IMR-90 (cell line): ENCODE measurements at regions not wholly inside any gene's neighbourhood (a gene's known extent, or its start where the extent isn't known, plus 50 kb on each side); places are given as distances from the start of the nearest gene placed in this dataset.

Experiments used
- ATAC-seq: fragments of 200-7000 bp; cut with Tn5 transposase; 2 replicates; pipeline ENCODE4 v1.9.1; 2020; ENCODE audit warnings: low read depth, mild to moderate bottlenecking, moderate library complexity
- BruUV-seq: library from RNA; stranded (reverse); fragments of 400-500 nt; replicated peaks from 2 replicates; lab custom pipeline; 2021; lab: Mats Ljungman, UMichigan
- CTCF ChIA-PET: fragments of 300-600 bp; formaldehyde crosslinking; extraction: SDS; loops from one replicate; lab custom pipeline; 2021; ENCODE audit warnings: antibody characterized with exemption; lab: Yijun Ruan, JAX
- POLR2A ChIA-PET: fragments of 300-600 bp; sonication (Branson Sonifier 250); formaldehyde crosslinking; loops from one replicate; lab custom pipeline; 2022; ENCODE audit warnings: antibody characterized with exemption; ENCODE audit not compliant: unreplicated experiment; lab: Charles Lee
- DNase-seq: peaks from one replicate; pipeline ENCODE4 v3.0.0; 2013
- H2AFZ ChIP-seq: replicated peaks from 2 replicates; pipeline ENCODE3; 2013; ENCODE audit warnings: low read length, mild to moderate bottlenecking; ENCODE audit not compliant: poor library complexity
- H2AK5ac ChIP-seq: 2 replicates; pipeline ENCODE4 v1.6.1; 2013; ENCODE audit warnings: low read depth, low read length, inconsistent platforms
- H2AK9ac ChIP-seq: replicated peaks from 2 replicates; pipeline ENCODE3; 2013; ENCODE audit warnings: mild to moderate bottlenecking, low read depth, low read length, moderate library complexity; ENCODE audit not compliant: poor library complexity
- H2BK120ac ChIP-seq: 2 replicates; pipeline ENCODE4 v1.6.1; 2013; ENCODE audit warnings: low read depth, low read length, inconsistent platforms
- H2BK15ac ChIP-seq: 3 replicates; pipeline ENCODE4 v1.6.1; 2013; ENCODE audit warnings: low read depth, low read length, inconsistent platforms
- H2BK20ac ChIP-seq: 2 replicates; pipeline ENCODE4 v1.6.1; 2013; ENCODE audit warnings: low read depth, mild to moderate bottlenecking, inconsistent platforms, low read length, moderate library complexity
- H2BK5ac ChIP-seq: 2 replicates; pipeline ENCODE4 v1.6.1; 2013; ENCODE audit warnings: mild to moderate bottlenecking, low read depth, low read length, inconsistent platforms; ENCODE audit not compliant: poor library complexity, severe bottlenecking
- H3K14ac ChIP-seq: replicated peaks from 2 replicates; pipeline ENCODE4 v1.6.1; 2013; ENCODE audit warnings: low read depth, low read length, inconsistent platforms
- H3K18ac ChIP-seq: 2 replicates; pipeline ENCODE4 v1.6.1; 2013; ENCODE audit warnings: low read depth, low read length, control low read depth
- H3K23ac ChIP-seq: 2 replicates; pipeline ENCODE4 v1.6.1; 2013; ENCODE audit warnings: low read depth, low read length, inconsistent platforms
- H3K27ac ChIP-seq: 2 replicates; pipeline ENCODE4 v1.5.1; 2013; ENCODE audit warnings: mild to moderate bottlenecking, control low read depth, low read length; ENCODE audit not compliant: insufficient read depth
- H3K27me3 ChIP-seq: 2 replicates; pipeline ENCODE4 v1.6.1; 2013; ENCODE audit warnings: low read length; ENCODE audit not compliant: control insufficient read depth, insufficient read depth
- H3K36me3 ChIP-seq: 2 replicates; pipeline ENCODE4 v1.6.1; 2013; ENCODE audit warnings: low read length, mixed read lengths; ENCODE audit not compliant: control insufficient read depth, insufficient read depth
- H3K4ac ChIP-seq: 2 replicates; pipeline ENCODE4 v1.6.1; 2013; ENCODE audit warnings: low read depth, low read length, inconsistent platforms
- H3K4me1 ChIP-seq: 2 replicates; pipeline ENCODE4 v1.6.1; 2013; ENCODE audit warnings: low read length, mixed read lengths; ENCODE audit not compliant: control insufficient read depth, insufficient read depth
- H3K4me2 ChIP-seq: 2 replicates; pipeline ENCODE4 v1.6.1; 2013; ENCODE audit warnings: low read depth, mild to moderate bottlenecking, control low read depth, low read length, moderate library complexity
- H3K4me3 ChIP-seq: 2 replicates; pipeline ENCODE4 v1.5.1; 2013; ENCODE audit warnings: low read depth, mild to moderate bottlenecking, control low read depth, low read length, moderate library complexity; ENCODE audit not compliant: insufficient read depth
- H3K56ac ChIP-seq: 2 replicates; pipeline ENCODE4 v1.6.1; 2013; ENCODE audit warnings: low read length, inconsistent platforms; ENCODE audit not compliant: insufficient read depth; ENCODE audit errors: extremely low read depth
- H3K79me1 ChIP-seq, 2 experiments: 2 replicates each; pipeline ENCODE4 v1.6.1; 2013; ENCODE audit warnings: low read length in 2 of 2, inconsistent platforms in 1 of 2, low read depth in 1 of 2
- H3K9ac ChIP-seq: 2 replicates; pipeline ENCODE4 v1.6.1; 2013; ENCODE audit warnings: low read depth, low read length, control low read depth
- H3K9me1 ChIP-seq: 2 replicates; pipeline ENCODE4 v1.6.1; 2013; ENCODE audit warnings: low read length, inconsistent platforms; ENCODE audit not compliant: insufficient read depth
- H3K9me3 ChIP-seq: 2 replicates; pipeline ENCODE4 v1.6.1; 2013; ENCODE audit warnings: low read length; ENCODE audit not compliant: control insufficient read depth, insufficient read depth
- H4K20me1 ChIP-seq: 2 replicates; pipeline ENCODE4 v1.6.1; 2013; ENCODE audit warnings: low read length, inconsistent platforms; ENCODE audit not compliant: insufficient read depth
- H4K5ac ChIP-seq: 2 replicates; pipeline ENCODE4 v1.6.1; 2013; ENCODE audit warnings: mild to moderate bottlenecking, low read depth, low read length, control low read depth
- H4K8ac ChIP-seq, 2 experiments: 2 replicates each; pipeline ENCODE4 v1.6.1; 2013; ENCODE audit warnings: low read depth in 2 of 2, low read length in 2 of 2, control low read depth in 1 of 2, inconsistent platforms in 1 of 2
- H4K91ac ChIP-seq: 2 replicates; pipeline ENCODE4 v1.6.1; 2013; ENCODE audit warnings: low read depth, low read length, inconsistent platforms; ENCODE audit not compliant: insufficient read depth
- CEBPB ChIP-seq: IDR thresholded peaks from 2 replicates; pipeline ENCODE4 v1.6.1; 2012; ENCODE audit warnings: low read depth, low read length, improper control_type of control experiment
- MXI1 ChIP-seq: IDR thresholded peaks from 2 replicates; pipeline ENCODE4 v1.6.1; 2012; ENCODE audit warnings: low read depth, mild to moderate bottlenecking, low read length, moderate library complexity, borderline replicate concordance
- NFE2L2 ChIP-seq: fragments of 150-350 bp; IDR thresholded peaks from 2 replicates; pipeline ENCODE4 v1.6.1; 2016; ENCODE audit warnings: low read depth, mild to moderate bottlenecking, low read length
- POLR2A ChIP-seq: IDR thresholded peaks from 2 replicates; pipeline ENCODE4 v1.6.1; 2012; ENCODE audit warnings: mild to moderate bottlenecking, low read depth, low read length
- RAD21 ChIP-seq: IDR thresholded peaks from 2 replicates; pipeline ENCODE4 v1.6.1; 2012; ENCODE audit warnings: low read length, improper control_type of control experiment
- RCOR1 ChIP-seq: IDR thresholded peaks from 2 replicates; pipeline ENCODE4 v1.6.1; 2012; ENCODE audit warnings: mild to moderate bottlenecking, low read length, improper control_type of control experiment; ENCODE audit not compliant: insufficient replicate concordance
- RFX5 ChIP-seq: IDR thresholded peaks from 2 replicates; pipeline ENCODE4 v1.8.0; 2012; ENCODE audit warnings: low read depth, mild to moderate bottlenecking, low read length, moderate library complexity
- WGBS, 2 experiments: methylation state at CpG; one replicate each; pipeline versions ENCODE4 v1.1.5 to v1.1.7; 2013; ENCODE audit warnings: missing lambda C conversion rate in 2 of 2; ENCODE audit not compliant: insufficient read length in 1 of 2; ENCODE audit errors: extremely low coverage in 2 of 2; 5-methylcytosine and 5-hydroxymethylcytosine counted together
- dilution Hi-C: fragments of 300-500 bp; cut with HindIII; formaldehyde crosslinking; loops from one replicate; pipeline ENCODE4 v1.14.3; 2018; ENCODE audit warnings: low sequenced_read_pairs; ENCODE audit not compliant: unreplicated experiment
- in situ Hi-C: fragments of 300-500 bp; cut with MboI; formaldehyde crosslinking; loops from 3 replicates; pipeline ENCODE4 v1.14.3; 2019; ENCODE audit warnings: low sequenced_read_pairs, inconsistent platforms, mixed read lengths
- intact Hi-C: fragments of 100-400 bp; cut with micrococcal nuclease; formaldehyde crosslinking; loops from 2 replicates; pipeline ENCODE4 v1.10.0; 2022
- TF ChIP-seq, protein P1 (sequence below): fragments of 150-350 bp; IDR thresholded peaks from 2 replicates; pipeline ENCODE4 v1.6.1; 2016; ENCODE audit warnings: low read depth, mild to moderate bottlenecking, low read length, moderate library complexity, borderline replicate concordance
- TF ChIP-seq, protein P2 (sequence below): fragments of 150-350 bp; IDR thresholded peaks from 2 replicates; pipeline ENCODE4 v1.6.1; 2017; ENCODE audit warnings: mild to moderate bottlenecking, antibody characterized with exemption, low read length, low read depth
- TF ChIP-seq, protein P3 (sequence below): conservative IDR thresholded peaks from 2 replicates; pipeline ENCODE4 v1.5.1; 2012; ENCODE audit warnings: mild to moderate bottlenecking, low read depth, low read length, improper control_type of control experiment

DNA sequence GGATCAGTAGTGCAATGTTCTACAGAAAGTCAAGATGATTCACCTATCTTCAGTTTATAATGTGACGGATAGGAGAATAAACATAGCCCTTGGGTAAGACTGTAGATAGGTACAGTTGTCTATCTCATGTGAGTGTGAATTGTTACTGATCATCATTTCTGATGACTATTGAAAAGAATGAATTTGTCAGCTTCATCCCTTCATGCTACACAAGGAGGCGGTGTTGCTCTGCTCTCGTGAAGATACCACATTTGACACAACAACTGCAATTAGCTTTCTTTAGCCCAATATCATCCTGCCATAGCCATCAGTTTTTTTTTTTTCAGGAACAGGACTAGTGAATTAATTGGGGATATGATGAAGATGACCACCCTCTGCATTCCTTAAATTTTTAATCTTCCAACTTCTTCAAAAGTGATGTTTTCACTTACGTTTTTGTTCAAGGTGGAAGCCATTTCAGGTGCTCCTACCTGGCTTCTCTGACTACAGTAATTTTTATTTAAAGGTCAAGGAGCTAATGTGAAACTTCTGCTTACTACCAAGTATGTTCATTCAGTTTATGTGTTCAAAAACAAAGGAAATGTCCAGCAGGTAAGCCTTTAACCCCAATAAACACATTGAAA lies 152.9 kb upstream of the MOCS2 start (continued):
- TF ChIP-seq, protein P1, sequence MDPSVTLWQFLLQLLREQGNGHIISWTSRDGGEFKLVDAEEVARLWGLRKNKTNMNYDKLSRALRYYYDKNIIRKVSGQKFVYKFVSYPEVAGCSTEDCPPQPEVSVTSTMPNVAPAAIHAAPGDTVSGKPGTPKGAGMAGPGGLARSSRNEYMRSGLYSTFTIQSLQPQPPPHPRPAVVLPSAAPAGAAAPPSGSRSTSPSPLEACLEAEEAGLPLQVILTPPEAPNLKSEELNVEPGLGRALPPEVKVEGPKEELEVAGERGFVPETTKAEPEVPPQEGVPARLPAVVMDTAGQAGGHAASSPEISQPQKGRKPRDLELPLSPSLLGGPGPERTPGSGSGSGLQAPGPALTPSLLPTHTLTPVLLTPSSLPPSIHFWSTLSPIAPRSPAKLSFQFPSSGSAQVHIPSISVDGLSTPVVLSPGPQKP, result no peak
- TF ChIP-seq RAD21, result peak; percentile 96

DNA sequence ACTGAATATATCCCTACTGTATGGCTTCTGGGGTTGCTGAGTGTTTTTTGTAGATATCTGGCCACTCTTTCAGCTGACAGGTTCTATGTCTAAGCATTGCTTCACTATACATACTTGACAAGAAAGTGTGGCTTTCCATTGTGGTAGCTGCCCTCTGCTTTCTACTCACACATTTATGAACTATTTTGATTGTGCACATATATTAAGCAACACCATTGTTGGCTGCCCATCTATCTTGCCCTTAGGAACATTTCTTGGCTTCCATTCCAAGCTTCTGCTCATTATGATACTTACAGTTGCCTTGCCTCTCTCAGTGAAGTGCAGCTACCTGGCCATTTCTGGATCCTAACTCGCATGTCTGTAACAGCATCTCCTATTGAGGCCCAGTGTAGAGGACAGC lies 153.6 kb upstream of the MOCS2 start:
- no CpG with 5 or more reads among the region's 1 CpG for WGBS, 2 experiments
- DNase-seq, result no peak
- TF ChIP-seq POLR2A (no peak), RCOR1 (no peak), MXI1 (no peak), RFX5 (no peak), NFE2L2 (no peak), CEBPB (no peak)
- TF ChIP-seq, protein P2, sequence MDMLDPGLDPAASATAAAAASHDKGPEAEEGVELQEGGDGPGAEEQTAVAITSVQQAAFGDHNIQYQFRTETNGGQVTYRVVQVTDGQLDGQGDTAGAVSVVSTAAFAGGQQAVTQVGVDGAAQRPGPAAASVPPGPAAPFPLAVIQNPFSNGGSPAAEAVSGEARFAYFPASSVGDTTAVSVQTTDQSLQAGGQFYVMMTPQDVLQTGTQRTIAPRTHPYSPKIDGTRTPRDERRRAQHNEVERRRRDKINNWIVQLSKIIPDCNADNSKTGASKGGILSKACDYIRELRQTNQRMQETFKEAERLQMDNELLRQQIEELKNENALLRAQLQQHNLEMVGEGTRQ, result no peak
- TF ChIP-seq, protein P3, sequence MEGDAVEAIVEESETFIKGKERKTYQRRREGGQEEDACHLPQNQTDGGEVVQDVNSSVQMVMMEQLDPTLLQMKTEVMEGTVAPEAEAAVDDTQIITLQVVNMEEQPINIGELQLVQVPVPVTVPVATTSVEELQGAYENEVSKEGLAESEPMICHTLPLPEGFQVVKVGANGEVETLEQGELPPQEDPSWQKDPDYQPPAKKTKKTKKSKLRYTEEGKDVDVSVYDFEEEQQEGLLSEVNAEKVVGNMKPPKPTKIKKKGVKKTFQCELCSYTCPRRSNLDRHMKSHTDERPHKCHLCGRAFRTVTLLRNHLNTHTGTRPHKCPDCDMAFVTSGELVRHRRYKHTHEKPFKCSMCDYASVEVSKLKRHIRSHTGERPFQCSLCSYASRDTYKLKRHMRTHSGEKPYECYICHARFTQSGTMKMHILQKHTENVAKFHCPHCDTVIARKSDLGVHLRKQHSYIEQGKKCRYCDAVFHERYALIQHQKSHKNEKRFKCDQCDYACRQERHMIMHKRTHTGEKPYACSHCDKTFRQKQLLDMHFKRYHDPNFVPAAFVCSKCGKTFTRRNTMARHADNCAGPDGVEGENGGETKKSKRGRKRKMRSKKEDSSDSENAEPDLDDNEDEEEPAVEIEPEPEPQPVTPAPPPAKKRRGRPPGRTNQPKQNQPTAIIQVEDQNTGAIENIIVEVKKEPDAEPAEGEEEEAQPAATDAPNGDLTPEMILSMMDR, result no peak
- TF ChIP-seq, protein P1, result no peak

More for the DNA sequence above, 153.6 kb upstream of the MOCS2 start:
- POLR2A ChIA-PET, result no interaction called here
- no TSS peak for BruUV-seq
- Histone ChIP-seq H3K14ac (peak overlapping the region; percentile 19; the same call in 1 of the 2 replicates), H2BK20ac (peak overlapping the region; percentile 81), H2AFZ (no peak overlapping the region), H4K5ac (peak overlapping the region; percentile 86), H3K4me2 (no peak overlapping the region), H3K4me3 (no peak overlapping the region), H3K9ac (no peak overlapping the region), H2AK5ac (peak overlapping the region; percentile 70), H3K9me1 (0 out of 2 replicates have a peak, but pooled peaks cover 3% of the 10 kb centered on the region), H3K27ac (no peak overlapping the region), H2BK15ac (peak overlapping the region; percentile 70; the same call in 2 of the 3 replicates), H4K20me1 (no peaks in the 10 kb centered on the region), H3K79me1 (no peaks in the 10 kb centered on the region), H2BK5ac (peak overlapping the region; percentile 55), H2BK120ac (peak overlapping the region; percentile 88), H4K8ac (peak overlapping the region; percentile 29 to 63), H3K23ac (peak overlapping the region; percentile 36; the same call in 1 of the 2 replicates), H4K91ac (peak overlapping the region; percentile 69), H3K36me3 (no peaks in the 10 kb centered on the region), H3K27me3 (no peaks in the 10 kb centered on the region), H2AK9ac (no peak overlapping the region), H3K4me1 (no peaks in the 10 kb centered on the region; the same call in 1 of the 2 replicates), H3K4ac (peak overlapping the region; percentile 57), H3K56ac (no peak overlapping the region), H3K9me3 (peaks cover 6% of the 10 kb centered on the region; the same call in 1 of the 2 replicates), H3K18ac (peak overlapping the region; percentile 92)
- in situ Hi-C loops (loop anchor here (5.0 kb wide), 2 partner anchors 169 to 954 kb away; no protein-coding TSS in a partner anchor), dilution Hi-C loops (no loop called here), intact Hi-C loops (loop anchor here (2.0 to 10.0 kb wide), 2 partner anchors 98 to 612 kb away; no protein-coding TSS in a partner anchor)
- no peak for ATAC-seq
- CTCF ChIA-PET, result interaction anchor here (0.6 to 1.5 kb wide), 6 partner anchors 13 to 981 kb away, joined by 3 to 6 read pairs (median 5); no protein-coding TSS in a partner anchor
